ENCODE measurements at regions not wholly inside any gene's neighbourhood (a gene's known extent, or its start where the extent isn't known, plus 50 kb on each side); places are given as distances from the start of the nearest gene placed in this dataset.

GRCh38 chr5:10023494-10023893, 226.2 kb downstream of the ATPSCKMT start:
- TF ChIP-seq CTCF (IDR thresholded peaks at IDR 0.05; ENCODE audit: low read depth, low read length, missing input control) (no peak), SP1 (IDR thresholded peaks at IDR 0.05) (no peak), HNF4A (conservative IDR thresholded peaks at IDR 0.05) (no peak), JUND (IDR thresholded peaks at IDR 0.05) (no peak), NR2F2 (IDR thresholded peaks at IDR 0.05) (no peak), TAF1 (conservative IDR thresholded peaks at IDR 0.05) (no peak), YY1 (IDR thresholded peaks at IDR 0.05) (no peak), EGR1 (IDR thresholded peaks at IDR 0.05; ENCODE audit: low read depth in 2 of 2) (no peak)
- TF ChIP-seq, protein P1, sequence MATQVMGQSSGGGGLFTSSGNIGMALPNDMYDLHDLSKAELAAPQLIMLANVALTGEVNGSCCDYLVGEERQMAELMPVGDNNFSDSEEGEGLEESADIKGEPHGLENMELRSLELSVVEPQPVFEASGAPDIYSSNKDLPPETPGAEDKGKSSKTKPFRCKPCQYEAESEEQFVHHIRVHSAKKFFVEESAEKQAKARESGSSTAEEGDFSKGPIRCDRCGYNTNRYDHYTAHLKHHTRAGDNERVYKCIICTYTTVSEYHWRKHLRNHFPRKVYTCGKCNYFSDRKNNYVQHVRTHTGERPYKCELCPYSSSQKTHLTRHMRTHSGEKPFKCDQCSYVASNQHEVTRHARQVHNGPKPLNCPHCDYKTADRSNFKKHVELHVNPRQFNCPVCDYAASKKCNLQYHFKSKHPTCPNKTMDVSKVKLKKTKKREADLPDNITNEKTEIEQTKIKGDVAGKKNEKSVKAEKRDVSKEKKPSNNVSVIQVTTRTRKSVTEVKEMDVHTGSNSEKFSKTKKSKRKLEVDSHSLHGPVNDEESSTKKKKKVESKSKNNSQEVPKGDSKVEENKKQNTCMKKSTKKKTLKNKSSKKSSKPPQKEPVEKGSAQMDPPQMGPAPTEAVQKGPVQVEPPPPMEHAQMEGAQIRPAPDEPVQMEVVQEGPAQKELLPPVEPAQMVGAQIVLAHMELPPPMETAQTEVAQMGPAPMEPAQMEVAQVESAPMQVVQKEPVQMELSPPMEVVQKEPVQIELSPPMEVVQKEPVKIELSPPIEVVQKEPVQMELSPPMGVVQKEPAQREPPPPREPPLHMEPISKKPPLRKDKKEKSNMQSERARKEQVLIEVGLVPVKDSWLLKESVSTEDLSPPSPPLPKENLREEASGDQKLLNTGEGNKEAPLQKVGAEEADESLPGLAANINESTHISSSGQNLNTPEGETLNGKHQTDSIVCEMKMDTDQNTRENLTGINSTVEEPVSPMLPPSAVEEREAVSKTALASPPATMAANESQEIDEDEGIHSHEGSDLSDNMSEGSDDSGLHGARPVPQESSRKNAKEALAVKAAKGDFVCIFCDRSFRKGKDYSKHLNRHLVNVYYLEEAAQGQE (IDR thresholded peaks at IDR 0.05): no peak
- TF ChIP-seq, protein P2, sequence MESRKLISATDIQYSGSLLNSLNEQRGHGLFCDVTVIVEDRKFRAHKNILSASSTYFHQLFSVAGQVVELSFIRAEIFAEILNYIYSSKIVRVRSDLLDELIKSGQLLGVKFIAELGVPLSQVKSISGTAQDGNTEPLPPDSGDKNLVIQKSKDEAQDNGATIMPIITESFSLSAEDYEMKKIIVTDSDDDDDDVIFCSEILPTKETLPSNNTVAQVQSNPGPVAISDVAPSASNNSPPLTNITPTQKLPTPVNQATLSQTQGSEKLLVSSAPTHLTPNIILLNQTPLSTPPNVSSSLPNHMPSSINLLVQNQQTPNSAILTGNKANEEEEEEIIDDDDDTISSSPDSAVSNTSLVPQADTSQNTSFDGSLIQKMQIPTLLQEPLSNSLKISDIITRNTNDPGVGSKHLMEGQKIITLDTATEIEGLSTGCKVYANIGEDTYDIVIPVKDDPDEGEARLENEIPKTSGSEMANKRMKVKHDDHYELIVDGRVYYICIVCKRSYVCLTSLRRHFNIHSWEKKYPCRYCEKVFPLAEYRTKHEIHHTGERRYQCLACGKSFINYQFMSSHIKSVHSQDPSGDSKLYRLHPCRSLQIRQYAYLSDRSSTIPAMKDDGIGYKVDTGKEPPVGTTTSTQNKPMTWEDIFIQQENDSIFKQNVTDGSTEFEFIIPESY (IDR thresholded peaks at IDR 0.05): no peak
- TF ChIP-seq, protein P3, sequence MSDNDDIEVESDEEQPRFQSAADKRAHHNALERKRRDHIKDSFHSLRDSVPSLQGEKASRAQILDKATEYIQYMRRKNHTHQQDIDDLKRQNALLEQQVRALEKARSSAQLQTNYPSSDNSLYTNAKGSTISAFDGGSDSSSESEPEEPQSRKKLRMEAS (IDR thresholded peaks at IDR 0.05): no peak
